ENCODE measurements at regions not wholly inside any gene's neighbourhood (a gene's known extent, or its start where the extent isn't known, plus 50 kb on each side); places are given as distances from the start of the nearest gene placed in this dataset.

DNA sequence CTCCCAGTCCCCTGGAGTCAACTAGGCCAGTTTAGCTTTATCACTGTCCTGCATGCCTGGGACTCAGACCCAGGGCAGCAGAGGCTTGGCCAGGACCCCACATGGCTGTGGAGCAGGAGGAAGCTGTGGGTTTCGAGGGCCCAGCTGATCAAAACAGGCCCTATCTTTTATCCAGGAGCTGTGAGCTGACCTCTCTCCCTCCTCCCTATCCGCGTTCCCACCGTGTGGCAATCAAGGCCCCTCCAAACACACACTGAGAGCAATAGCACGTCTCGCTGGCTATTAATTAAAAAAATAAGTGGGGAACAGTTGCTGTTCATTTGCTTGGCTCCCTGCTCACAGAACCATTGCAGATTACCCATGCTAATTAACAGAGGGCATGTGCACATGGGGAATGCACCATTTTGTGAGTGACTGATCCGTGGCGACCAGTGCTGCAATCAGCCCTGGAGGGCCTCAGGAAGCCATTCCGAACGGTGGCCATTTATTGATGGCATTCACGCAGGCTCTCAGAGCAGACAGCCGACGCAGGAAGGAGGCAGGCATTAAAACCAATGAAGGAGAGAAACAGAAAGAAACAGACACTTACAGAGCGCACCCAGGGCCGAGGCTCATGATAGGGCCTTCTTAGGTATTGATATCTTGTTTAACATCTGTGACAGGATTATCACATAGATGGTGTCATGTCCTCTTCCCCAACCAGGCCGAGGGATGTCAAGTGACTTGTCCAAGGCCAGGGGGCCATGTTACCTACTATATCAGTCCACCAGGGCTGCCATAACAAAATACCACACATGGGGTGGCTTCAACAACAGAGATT, 157.1 kb downstream of the KATNIP start (continued):
- no peak for TF ChIP-seq USF2 (IDR thresholded peaks at IDR 0.05; ENCODE audit: low read depth, low read length)

DNA sequence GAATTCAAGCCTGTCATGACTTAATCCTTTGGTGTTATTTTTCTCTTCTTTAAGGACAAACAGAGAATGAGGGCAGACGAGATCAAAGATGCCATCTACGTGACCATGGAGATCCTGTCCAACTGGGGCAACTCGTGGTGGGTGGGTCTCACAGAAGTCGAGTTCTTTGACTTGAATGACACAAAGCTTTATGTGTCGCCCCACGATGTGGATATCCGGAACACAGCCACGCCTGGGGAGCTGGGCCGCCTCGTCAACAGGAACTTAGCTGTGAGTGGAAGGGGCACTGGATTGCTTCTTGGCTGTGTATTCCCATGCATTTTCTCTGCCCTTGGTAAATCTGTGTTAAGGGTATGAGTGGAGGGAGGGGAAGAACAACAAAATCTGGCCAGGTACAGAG, 158.7 kb downstream of the KATNIP start:
- ChIA-PET CTCF (interaction anchor here (0.7 kb wide), 1 partner anchor 71 kb away, joined by 3 read pairs; no protein-coding TSS in a partner anchor), POLR2A (ENCODE audit: unreplicated experiment) (no interaction called here)
- no peak overlapping the region for H3K18ac ChIP-seq (ENCODE audit: low read depth, low read length)
- H2AK5ac ChIP-seq (ENCODE audit: low read depth, low read length) = no peak overlapping the region
- dilution Hi-C loops (cut with HindIII; ENCODE audit: low sequenced_read_pairs, unreplicated experiment) = no loop called here
- H2BK20ac ChIP-seq (ENCODE audit: low read depth, low read length) = no peak overlapping the region
- H4K5ac ChIP-seq (ENCODE audit: low read depth, low read length) = no peak overlapping the region
- DNase-seq (no peak), ATAC-seq (ENCODE audit: low read depth) (no peak)
- H3K4ac ChIP-seq (ENCODE audit: low read depth, low read length) = no peak overlapping the region
- no peak overlapping the region for H3K4me3 ChIP-seq (ENCODE audit: insufficient read depth, low read depth, low read length)
- 0 out of 2 replicates have a peak, but pooled peaks cover 6% of the 10 kb centered on the region for H3K9me1 ChIP-seq (ENCODE audit: insufficient read depth, low read length)
- H4K20me1 ChIP-seq (ENCODE audit: insufficient read depth, low read length) = no peaks in the 10 kb centered on the region; the same call in 1 of the 2 replicates
- no peak overlapping the region for H3K4me2 ChIP-seq (ENCODE audit: low read depth, low read length)
- in situ Hi-C loops (cut with MboI; ENCODE audit: low sequenced_read_pairs) = no loop called here
- no peak overlapping the region for H3K14ac ChIP-seq (replicated peaks; ENCODE audit: low read depth, low read length)
- H2AK9ac ChIP-seq (replicated peaks; ENCODE audit: low read depth, low read length, poor library complexity) = no peak overlapping the region
- H3K27ac ChIP-seq (ENCODE audit: insufficient read depth, low read length) = no peak overlapping the region
- H2BK5ac ChIP-seq (ENCODE audit: low read depth, low read length, poor library complexity, severe bottlenecking) = no peak overlapping the region
- H3K27me3 ChIP-seq (ENCODE audit: control insufficient read depth, insufficient read depth, low read length) = no peaks in the 10 kb centered on the region
- intact Hi-C loops (cut with micrococcal nuclease) = no loop called here
- H3K4me1 ChIP-seq (ENCODE audit: control insufficient read depth, insufficient read depth, low read length) = no peaks in the 10 kb centered on the region
- H2AFZ ChIP-seq (replicated peaks; ENCODE audit: low read length, poor library complexity) = no peak overlapping the region
- H3K23ac ChIP-seq (ENCODE audit: low read depth, low read length) = no peak overlapping the region
- H3K9ac ChIP-seq (ENCODE audit: low read depth, low read length) = no peak overlapping the region
- H2BK120ac ChIP-seq (ENCODE audit: low read depth, low read length) = no peak overlapping the region
- no peaks in the 10 kb centered on the region for H3K79me1 ChIP-seq (ENCODE audit: low read depth in 1 of 2, low read length in 2 of 2)
- H4K8ac ChIP-seq (ENCODE audit: low read depth in 2 of 2, low read length in 2 of 2) = no peak overlapping the region
- 89% methylated on average over 4 of the region's 10 CpGs; no CpG with 5 or more reads in 1 of the 2 experiments for WGBS, 2 experiments (ENCODE audit: extremely low coverage in 2 of 2, insufficient read length in 1 of 2)
- no peak overlapping the region for H3K56ac ChIP-seq (ENCODE audit: extremely low read depth, insufficient read depth, low read length)
- H4K91ac ChIP-seq (ENCODE audit: insufficient read depth, low read depth, low read length) = no peak overlapping the region
- no TSS peak for BruUV-seq (replicated peaks)
- peaks cover 12% of the 10 kb centered on the region for H3K36me3 ChIP-seq (ENCODE audit: control insufficient read depth, insufficient read depth, low read length)
- no peaks in the 10 kb centered on the region for H3K9me3 ChIP-seq (ENCODE audit: control insufficient read depth, insufficient read depth, low read length)
- H2BK15ac ChIP-seq (ENCODE audit: low read depth, low read length) = no peak overlapping the region
- no peak for TF ChIP-seq MAZ (IDR thresholded peaks at IDR 0.05; ENCODE audit: borderline replicate concordance, low read depth, low read length)
- no peak for TF ChIP-seq FOS (IDR thresholded peaks at IDR 0.05; ENCODE audit: low read depth, low read length)
- TF ChIP-seq RAD21 (IDR thresholded peaks at IDR 0.05; ENCODE audit: low read length) = no peak
- TF ChIP-seq SMC3 (IDR thresholded peaks at IDR 0.05; ENCODE audit: low read depth, low read length) = no peak
- no peak for TF ChIP-seq MXI1 (IDR thresholded peaks at IDR 0.05; ENCODE audit: borderline replicate concordance, low read depth, low read length)
- TF ChIP-seq USF2 (IDR thresholded peaks at IDR 0.05; ENCODE audit: low read depth, low read length) = no peak
- TF ChIP-seq BHLHE40 (IDR thresholded peaks at IDR 0.05; ENCODE audit: low read depth, low read length) = no peak
- no peak for TF ChIP-seq CEBPB (IDR thresholded peaks at IDR 0.05; ENCODE audit: low read depth, low read length)
- no peak for TF ChIP-seq RFX5 (IDR thresholded peaks at IDR 0.05; ENCODE audit: low read depth, low read length)
- TF ChIP-seq, protein P1, sequence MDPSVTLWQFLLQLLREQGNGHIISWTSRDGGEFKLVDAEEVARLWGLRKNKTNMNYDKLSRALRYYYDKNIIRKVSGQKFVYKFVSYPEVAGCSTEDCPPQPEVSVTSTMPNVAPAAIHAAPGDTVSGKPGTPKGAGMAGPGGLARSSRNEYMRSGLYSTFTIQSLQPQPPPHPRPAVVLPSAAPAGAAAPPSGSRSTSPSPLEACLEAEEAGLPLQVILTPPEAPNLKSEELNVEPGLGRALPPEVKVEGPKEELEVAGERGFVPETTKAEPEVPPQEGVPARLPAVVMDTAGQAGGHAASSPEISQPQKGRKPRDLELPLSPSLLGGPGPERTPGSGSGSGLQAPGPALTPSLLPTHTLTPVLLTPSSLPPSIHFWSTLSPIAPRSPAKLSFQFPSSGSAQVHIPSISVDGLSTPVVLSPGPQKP (IDR thresholded peaks at IDR 0.05; ENCODE audit: borderline replicate concordance, low read depth, low read length) = no peak
- no peak for TF ChIP-seq NFE2L2 (IDR thresholded peaks at IDR 0.05; ENCODE audit: low read depth, low read length)
- no peak for TF ChIP-seq CHD1 (IDR thresholded peaks at IDR 0.05; ENCODE audit: low read depth, low read length)
- no peak for TF ChIP-seq POLR2A (IDR thresholded peaks at IDR 0.05; ENCODE audit: low read depth, low read length)
- no peak for TF ChIP-seq MAFK (IDR thresholded peaks at IDR 0.05; ENCODE audit: low read depth, low read length)

Data from IMR-90 (cell line).